Upper lobe of left lung (tissue), 6 donors: ENCODE measurements at regions not wholly inside any gene's neighbourhood (a gene's known extent, or its start where the extent isn't known, plus 50 kb on each side); places are given as distances from the start of the nearest gene placed in this dataset.

Experiments used
- ATAC-seq, 2 donors: fragments of 200-7000 bp; cut with Tn5 transposase; one replicate each; pipeline ENCODE4 v1.9.1; 2022; ENCODE audit warnings: mild to moderate bottlenecking in 2 of 2, moderate library complexity in 2 of 2; ENCODE audit not compliant: low FRiP score in 2 of 2
- DNase-seq, 2 donors: peaks; one replicate each; pipeline ENCODE4 v3.0.0-alpha.2; 2019 to 2020
- H3K27ac ChIP-seq, 4 donors: fragments of 200-600 bp; sonication (generic); one replicate each; pipeline ENCODE4 v1.5.1; 2016 to 2019
- H3K27me3 ChIP-seq, 4 donors: fragments of 200-600 bp; sonication (generic); one replicate each; pipeline ENCODE4 v1.5.1; 2017 to 2019
- H3K36me3 ChIP-seq, 4 donors: fragments of 200-600 bp; sonication (generic); one replicate each; pipeline ENCODE4 v1.5.1; 2016 to 2019
- H3K4me1 ChIP-seq, 4 donors: fragments of 200-600 bp; sonication (generic); one replicate each; pipeline ENCODE4 v1.5.1; 2018 to 2019
- H3K4me3 ChIP-seq, 4 donors: fragments of 200-600 bp; sonication (generic); one replicate each; pipeline ENCODE4 v1.5.1; 2017 to 2019; ENCODE audit warnings: mild to moderate bottlenecking in 2 of 4, moderate library complexity in 1 of 4
- H3K9me3 ChIP-seq, 4 donors: fragments of 200-600 bp; sonication (generic); one replicate each; pipeline ENCODE4 v1.5.1; 2018 to 2019
- CTCF ChIP-seq, 6 experiments: fragments of 450-650 bp in 4 of 6; fragments of 200-600 bp in 2 of 6; sonication (generic) in 2 of 6; IDR thresholded peaks; one replicate each; pipeline ENCODE4 v1.5.1; 2016 to 2019; ENCODE audit warnings: antibody characterized with exemption in 6 of 6
- EP300 ChIP-seq, 4 donors: sonication (generic); formaldehyde crosslinking; IDR thresholded peaks; one replicate each; pipeline ENCODE4 v1.5.1; 2017; ENCODE audit warnings: antibody characterized with exemption in 4 of 4, control low read depth in 2 of 4
- POLR2A ChIP-seq, 4 donors: fragments of 450-650 bp; IDR thresholded peaks; one replicate each; pipeline ENCODE4 v1.5.1; 2016 to 2017; ENCODE audit warnings: antibody characterized with exemption in 4 of 4, mild to moderate bottlenecking in 2 of 4
- POLR2AphosphoS5 ChIP-seq, 2 donors: sonication (generic); formaldehyde crosslinking; IDR thresholded peaks; one replicate each; pipeline ENCODE4 v1.5.1; 2017; ENCODE audit warnings: antibody characterized with exemption in 2 of 2
- WGBS, 2 donors: methylation state at CpG; one replicate each; pipeline ENCODE4 v1.1.5; 2017 to 2018; 5-methylcytosine and 5-hydroxymethylcytosine counted together
- donor health status: DM: no; HTN: no; CAD: no; lungs with moderate emphysema.
- donor health status: DM: no; HTN: yes; CAD: no; lungs with severe emphysema.

GRCh38 chr13:44812818-44813217, 176.5 kb downstream of the NUFIP1 start:
- Histone ChIP-seq H3K27ac (no peak overlapping the region), H3K9me3 (no peaks in the 10 kb centered on the region), H3K4me1 (peaks cover 4 to 20% (median 9%) of the 10 kb centered on the region in 4 donors), H3K4me3 (no peak overlapping the region), H3K36me3 (no peaks in the 10 kb centered on the region), H3K27me3 (no peaks in the 10 kb centered on the region)
- no peak for DNase-seq
- ATAC-seq, result no peak
- WGBS, 2 donors, result 50 to 55% methylated on average over 3 of the region's 3 CpGs
- no peak for TF ChIP-seq POLR2AphosphoS5 (IDR thresholded peaks at IDR 0.05)
- no peak for TF ChIP-seq EP300 (IDR thresholded peaks at IDR 0.05)
- TF ChIP-seq CTCF (IDR thresholded peaks at IDR 0.05), result no peak
- TF ChIP-seq POLR2A (IDR thresholded peaks at IDR 0.05), result no peak

- no peak overlapping the region for H3K27ac ChIP-seq
- ATAC-seq, result no peak
- peaks cover under 1 to 14% (median 5%) of the 10 kb centered on the region in 4 donors for H3K4me1 ChIP-seq
- no peaks in the 10 kb centered on the region for H3K9me3 ChIP-seq
- H3K4me3 ChIP-seq, result no peak overlapping the region
- DNase-seq, result peak in 1 of 2 donors; percentile 36
- TF ChIP-seq EP300 (IDR thresholded peaks at IDR 0.05) (no peak), POLR2AphosphoS5 (IDR thresholded peaks at IDR 0.05) (no peak), POLR2A (IDR thresholded peaks at IDR 0.05) (no peak), CTCF (IDR thresholded peaks at IDR 0.05) (no peak)
- WGBS, 2 donors, result 55 to 65% methylated on average over 5 of the region's 5 CpGs
- no peaks in the 10 kb centered on the region for H3K27me3 ChIP-seq
- no peaks in the 10 kb centered on the region for H3K36me3 ChIP-seq
Observed at GRCh38 chr13:44810061-44810840, 179.0 kb downstream of the NUFIP1 start.

- H3K27ac ChIP-seq, result peak overlapping the region in 1 of 4 donors; percentile 24
- H3K27me3 ChIP-seq, result no peaks in the 10 kb centered on the region
- WGBS, 2 donors, result 61 to 74% methylated on average over 9 of the region's 9 CpGs
- H3K36me3 ChIP-seq, result no peaks in the 10 kb centered on the region
- TF ChIP-seq POLR2AphosphoS5 (IDR thresholded peaks at IDR 0.05), result peak in 1 of 2 donors; percentile 24
- no peak for TF ChIP-seq CTCF (IDR thresholded peaks at IDR 0.05)
- TF ChIP-seq POLR2A (IDR thresholded peaks at IDR 0.05), result no peak
- TF ChIP-seq EP300 (IDR thresholded peaks at IDR 0.05), result peak in 1 of 4 donors; percentile 49
- peak in 1 of 2 donors; percentile 70 for DNase-seq
- H3K9me3 ChIP-seq, result no peaks in the 10 kb centered on the region
- H3K4me3 ChIP-seq, result no peak overlapping the region
- H3K4me1 ChIP-seq, result peaks cover 0 to 14% (median 5%) of the 10 kb centered on the region in 4 donors
- peak; percentile 36 to 79 for ATAC-seq
Observed at GRCh38 chr13:44809190-44809589, 180.1 kb downstream of the NUFIP1 start.

DNA sequence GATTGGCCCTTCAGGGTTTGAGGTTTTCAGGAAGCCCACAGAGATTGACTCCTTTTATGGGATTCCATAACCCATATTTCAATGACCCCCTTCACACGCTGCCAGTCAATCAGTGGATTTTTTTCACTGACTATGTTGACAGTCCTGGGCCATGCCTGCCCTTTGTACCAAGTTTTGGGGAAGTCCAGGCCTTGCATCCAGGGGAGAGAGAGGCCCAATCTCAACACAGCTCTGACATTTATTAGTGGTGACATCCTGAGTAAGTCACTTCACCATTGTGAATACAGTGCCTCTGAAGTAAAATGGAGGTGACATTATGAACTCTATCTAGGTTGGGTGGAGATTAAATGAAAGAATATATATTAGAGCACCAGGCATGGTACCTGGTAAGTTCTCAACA, 181.1 kb downstream of the NUFIP1 start:
- H3K27me3 ChIP-seq, result no peaks in the 10 kb centered on the region
- ATAC-seq (no peak), DNase-seq (no peak)
- no peak overlapping the region for H3K27ac ChIP-seq
- TF ChIP-seq POLR2A (IDR thresholded peaks at IDR 0.05) (no peak), CTCF (IDR thresholded peaks at IDR 0.05) (no peak), EP300 (IDR thresholded peaks at IDR 0.05) (no peak), POLR2AphosphoS5 (IDR thresholded peaks at IDR 0.05) (no peak)
- H3K4me1 ChIP-seq, result peaks cover 0 to 14% (median 5%) of the 10 kb centered on the region in 4 donors
- 100% methylated on average over 1 of the region's 1 CpG for WGBS, 2 donors
- no peak overlapping the region for H3K4me3 ChIP-seq
- H3K9me3 ChIP-seq, result no peaks in the 10 kb centered on the region
- no peaks in the 10 kb centered on the region for H3K36me3 ChIP-seq
